GM23338 (cell line): ENCODE measurements at regions not wholly inside any gene's neighbourhood (a gene's known extent, or its start where the extent isn't known, plus 50 kb on each side); places are given as distances from the start of the nearest gene placed in this dataset.

Experiments used
- ATAC-seq: fragments of 200-7000 bp; cut with Tn5 transposase; 3 replicates; pipeline ENCODE4 v1.9.1; 2020
- DNase-seq: peaks from one replicate; pipeline ENCODE4 v3.0.0-alpha.2; 2015; ENCODE audit warnings: low spot score
- H2AFZ ChIP-seq: fragments of 200-600 bp; sonication (generic); 2 replicates; pipeline ENCODE4 v1.8.0; 2016; ENCODE audit warnings: antibody characterized with exemption, mild to moderate bottlenecking, moderate library complexity
- H3F3A ChIP-seq: fragments of 200-600 bp; sonication (generic); replicated peaks from 2 replicates; pipeline ENCODE4 v1.8.0; 2017; ENCODE audit warnings: antibody characterized with exemption, mixed run types, low read depth
- H3K27ac ChIP-seq: fragments of 200-600 bp; sonication (generic); 2 replicates; pipeline ENCODE4 v1.6.1; 2016; ENCODE audit warnings: low read depth
- H3K27me3 ChIP-seq: fragments of 200-600 bp; sonication (generic); 2 replicates; pipeline ENCODE4 v1.8.0; 2016; ENCODE audit warnings: mild to moderate bottlenecking, mixed run types, moderate library complexity; ENCODE audit not compliant: insufficient read depth
- H3K36me3 ChIP-seq: fragments of 200-600 bp; sonication (generic); 2 replicates; pipeline ENCODE4 v1.8.0; 2016; ENCODE audit warnings: mild to moderate bottlenecking; ENCODE audit not compliant: insufficient read depth
- H3K4me1 ChIP-seq: fragments of 200-600 bp; sonication (generic); 2 replicates; pipeline ENCODE4 v1.8.0; 2016; ENCODE audit warnings: mild to moderate bottlenecking, moderate library complexity; ENCODE audit not compliant: insufficient read depth
- H3K4me2 ChIP-seq: fragments of 200-600 bp; sonication (generic); 2 replicates; pipeline ENCODE4 v1.7.1; 2017; ENCODE audit warnings: mixed run types
- H3K4me3 ChIP-seq: fragments of 200-600 bp; sonication (generic); 2 replicates; pipeline ENCODE4 v1.6.1; 2016; ENCODE audit warnings: mixed run types
- H3K79me2 ChIP-seq: fragments of 200-600 bp; sonication (generic); replicated peaks from 2 replicates; pipeline ENCODE4 v1.8.0; 2017; ENCODE audit warnings: mild to moderate bottlenecking; ENCODE audit not compliant: insufficient read depth
- H3K9me2 ChIP-seq: fragments of 200-600 bp; sonication (generic); 2 replicates; pipeline ENCODE4 v1.8.0; 2017; ENCODE audit not compliant: insufficient read depth
- H4K20me1 ChIP-seq: fragments of 200-600 bp; sonication (generic); replicated peaks from 2 replicates; pipeline ENCODE4 v1.8.0; 2017; ENCODE audit warnings: mild to moderate bottlenecking; ENCODE audit not compliant: insufficient read depth
- H3K27ac Mint-ChIP-seq: 2 replicates; pipeline ENCODE4 v1.8.0; 2020; ENCODE audit warnings: inconsistent platforms, mild to moderate bottlenecking, moderate library complexity, mixed read lengths
- H3K27me3 Mint-ChIP-seq: 3 replicates; pipeline ENCODE4 v1.8.0; 2022; ENCODE audit warnings: low read depth, mild to moderate bottlenecking, moderate library complexity, mixed read lengths, inconsistent platforms; ENCODE audit not compliant: insufficient read depth, poor library complexity
- H3K36me3 Mint-ChIP-seq: 3 replicates; pipeline ENCODE4 v1.8.0; 2021; ENCODE audit warnings: low read depth, mild to moderate bottlenecking, inconsistent platforms, moderate library complexity, mixed read lengths
- H3K4me1 Mint-ChIP-seq: 3 replicates; pipeline ENCODE4 v1.8.0; 2020; ENCODE audit warnings: mild to moderate bottlenecking, inconsistent platforms, mixed read lengths
- H3K4me3 Mint-ChIP-seq: 3 replicates; pipeline ENCODE4 v1.8.0; 2021; ENCODE audit warnings: moderate library complexity, mild to moderate bottlenecking, inconsistent platforms, mixed read lengths
- H3K9me3 Mint-ChIP-seq: 3 replicates; pipeline ENCODE4 v1.8.0; 2020; ENCODE audit warnings: moderate library complexity, mild to moderate bottlenecking, inconsistent platforms, mixed read lengths
- CREB1 ChIP-seq: fragments of 250-450 bp; sonication (Bioruptor Pico); IDR thresholded peaks from 2 replicates; pipeline ENCODE4 v1.5.0; 2020; ENCODE audit warnings: low read depth, mild to moderate bottlenecking, moderate library complexity
- EZH2 ChIP-seq: fragments of 200-600 bp; sonication (generic); IDR thresholded peaks from one replicate; pipeline ENCODE4 v1.8.0; 2017; ENCODE audit warnings: antibody characterized with exemption, mild to moderate bottlenecking, low read depth; ENCODE audit not compliant: unreplicated experiment
- EZH2phosphoT487 ChIP-seq: fragments of 200-600 bp; sonication (generic); IDR thresholded peaks from one replicate; pipeline ENCODE4 v1.8.1; 2018; ENCODE audit warnings: antibody characterized with exemption; ENCODE audit not compliant: unreplicated experiment
- JUNB ChIP-seq: IDR thresholded peaks from one replicate; pipeline ENCODE4 v1.6.1; 2016; ENCODE audit warnings: antibody characterized with exemption; ENCODE audit not compliant: unreplicated experiment
- NANOG ChIP-seq: IDR thresholded peaks from 2 replicates; pipeline ENCODE4 v1.6.1; 2016; ENCODE audit warnings: antibody characterized with exemption, borderline replicate concordance
- POLR2AphosphoS5 ChIP-seq: IDR thresholded peaks from 2 replicates; pipeline ENCODE4 v1.6.1; 2016; ENCODE audit warnings: antibody characterized with exemption, low read depth
- STAT1 ChIP-seq: IDR thresholded peaks from one replicate; pipeline ENCODE4 v1.6.1; 2016; ENCODE audit warnings: antibody characterized with exemption; ENCODE audit not compliant: unreplicated experiment
- ZNF114 ChIP-seq: fragments of 250-450 bp; sonication (Bioruptor Pico); IDR thresholded peaks from 2 replicates; pipeline ENCODE4 v1.5.0; 2020; ENCODE audit warnings: mild to moderate bottlenecking, moderate library complexity
- ZNF331 ChIP-seq: fragments of 250-450 bp; sonication (Bioruptor Pico); IDR thresholded peaks from 2 replicates; pipeline ENCODE4 v1.5.0; 2020; ENCODE audit warnings: low read depth, mild to moderate bottlenecking, moderate library complexity
- TF ChIP-seq, protein P1 (sequence below): IDR thresholded peaks from one replicate; pipeline ENCODE4 v1.6.1; 2018; ENCODE audit warnings: antibody characterized with exemption; ENCODE audit not compliant: unreplicated experiment
- TF ChIP-seq, protein P2 (sequence below), 2 experiments: fragments of 200-600 bp in 1 of 2; sonication (generic) in 1 of 2; conservative IDR thresholded peaks; 2 replicates each; pipeline versions ENCODE4 v1.5.1 to v1.6.1; 2016 to 2017; ENCODE audit warnings: antibody characterized with exemption in 2 of 2, low read depth in 2 of 2, mild to moderate bottlenecking in 2 of 2, moderate library complexity in 1 of 2
- TF ChIP-seq, protein P3 (sequence below): IDR thresholded peaks from 2 replicates; pipeline ENCODE4 v1.6.1; 2016; ENCODE audit warnings: antibody characterized with exemption
- TF ChIP-seq, protein P4 (sequence below): fragments of 250-450 bp; sonication (Bioruptor Pico); IDR thresholded peaks from 2 replicates; pipeline ENCODE4 v1.5.0; 2020; ENCODE audit warnings: mild to moderate bottlenecking, moderate library complexity

DNA sequence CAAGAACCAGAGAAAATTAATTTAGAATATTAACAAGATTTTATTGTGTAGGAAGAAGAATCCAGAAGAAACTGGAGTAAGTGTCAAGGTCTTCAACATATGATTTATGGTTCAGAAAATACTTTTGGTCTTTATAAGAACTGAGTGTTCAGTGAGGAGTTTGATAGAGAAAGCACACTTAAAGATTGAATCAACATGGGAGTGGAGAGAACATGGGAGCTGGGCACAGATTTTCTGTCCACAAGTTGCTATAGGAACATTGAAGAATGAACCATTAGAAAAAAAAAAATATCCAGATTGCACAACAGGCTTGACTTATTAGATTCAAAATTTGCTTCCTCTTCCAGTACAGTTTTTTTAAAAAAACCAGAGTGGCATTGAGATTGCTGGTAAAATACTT, 601.2 kb upstream of the GNPDA2 start:
- no peak overlapping the region for H3K27ac Mint-ChIP-seq

More for the DNA sequence above, 601.2 kb upstream of the GNPDA2 start:
- ATAC-seq: no peak
- no peak for DNase-seq
- Histone ChIP-seq H3K9me2 (peaks cover 3% of the 10 kb centered on the region; the same call in 1 of the 2 replicates), H3K4me3 (no peak overlapping the region), H3F3A (no peaks in the 10 kb centered on the region), H3K4me1 (peaks cover 5% of the 10 kb centered on the region), H2AFZ (no peak overlapping the region), H3K79me2 (no peaks in the 10 kb centered on the region), H3K27ac (no peak overlapping the region), H4K20me1 (no peaks in the 10 kb centered on the region), H3K36me3 (no peaks in the 10 kb centered on the region), H3K4me2 (no peak overlapping the region), H3K27me3 (no peaks in the 10 kb centered on the region)
- no peak overlapping the region for H3K4me3 Mint-ChIP-seq
- peaks cover 2% of the 10 kb centered on the region for H3K27me3 Mint-ChIP-seq
- TF ChIP-seq STAT1: no peak
- no peak for TF ChIP-seq JUNB
- no peak for TF ChIP-seq EZH2phosphoT487
- TF ChIP-seq, protein P1, sequence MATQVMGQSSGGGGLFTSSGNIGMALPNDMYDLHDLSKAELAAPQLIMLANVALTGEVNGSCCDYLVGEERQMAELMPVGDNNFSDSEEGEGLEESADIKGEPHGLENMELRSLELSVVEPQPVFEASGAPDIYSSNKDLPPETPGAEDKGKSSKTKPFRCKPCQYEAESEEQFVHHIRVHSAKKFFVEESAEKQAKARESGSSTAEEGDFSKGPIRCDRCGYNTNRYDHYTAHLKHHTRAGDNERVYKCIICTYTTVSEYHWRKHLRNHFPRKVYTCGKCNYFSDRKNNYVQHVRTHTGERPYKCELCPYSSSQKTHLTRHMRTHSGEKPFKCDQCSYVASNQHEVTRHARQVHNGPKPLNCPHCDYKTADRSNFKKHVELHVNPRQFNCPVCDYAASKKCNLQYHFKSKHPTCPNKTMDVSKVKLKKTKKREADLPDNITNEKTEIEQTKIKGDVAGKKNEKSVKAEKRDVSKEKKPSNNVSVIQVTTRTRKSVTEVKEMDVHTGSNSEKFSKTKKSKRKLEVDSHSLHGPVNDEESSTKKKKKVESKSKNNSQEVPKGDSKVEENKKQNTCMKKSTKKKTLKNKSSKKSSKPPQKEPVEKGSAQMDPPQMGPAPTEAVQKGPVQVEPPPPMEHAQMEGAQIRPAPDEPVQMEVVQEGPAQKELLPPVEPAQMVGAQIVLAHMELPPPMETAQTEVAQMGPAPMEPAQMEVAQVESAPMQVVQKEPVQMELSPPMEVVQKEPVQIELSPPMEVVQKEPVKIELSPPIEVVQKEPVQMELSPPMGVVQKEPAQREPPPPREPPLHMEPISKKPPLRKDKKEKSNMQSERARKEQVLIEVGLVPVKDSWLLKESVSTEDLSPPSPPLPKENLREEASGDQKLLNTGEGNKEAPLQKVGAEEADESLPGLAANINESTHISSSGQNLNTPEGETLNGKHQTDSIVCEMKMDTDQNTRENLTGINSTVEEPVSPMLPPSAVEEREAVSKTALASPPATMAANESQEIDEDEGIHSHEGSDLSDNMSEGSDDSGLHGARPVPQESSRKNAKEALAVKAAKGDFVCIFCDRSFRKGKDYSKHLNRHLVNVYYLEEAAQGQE: no peak
- TF ChIP-seq, protein P2, sequence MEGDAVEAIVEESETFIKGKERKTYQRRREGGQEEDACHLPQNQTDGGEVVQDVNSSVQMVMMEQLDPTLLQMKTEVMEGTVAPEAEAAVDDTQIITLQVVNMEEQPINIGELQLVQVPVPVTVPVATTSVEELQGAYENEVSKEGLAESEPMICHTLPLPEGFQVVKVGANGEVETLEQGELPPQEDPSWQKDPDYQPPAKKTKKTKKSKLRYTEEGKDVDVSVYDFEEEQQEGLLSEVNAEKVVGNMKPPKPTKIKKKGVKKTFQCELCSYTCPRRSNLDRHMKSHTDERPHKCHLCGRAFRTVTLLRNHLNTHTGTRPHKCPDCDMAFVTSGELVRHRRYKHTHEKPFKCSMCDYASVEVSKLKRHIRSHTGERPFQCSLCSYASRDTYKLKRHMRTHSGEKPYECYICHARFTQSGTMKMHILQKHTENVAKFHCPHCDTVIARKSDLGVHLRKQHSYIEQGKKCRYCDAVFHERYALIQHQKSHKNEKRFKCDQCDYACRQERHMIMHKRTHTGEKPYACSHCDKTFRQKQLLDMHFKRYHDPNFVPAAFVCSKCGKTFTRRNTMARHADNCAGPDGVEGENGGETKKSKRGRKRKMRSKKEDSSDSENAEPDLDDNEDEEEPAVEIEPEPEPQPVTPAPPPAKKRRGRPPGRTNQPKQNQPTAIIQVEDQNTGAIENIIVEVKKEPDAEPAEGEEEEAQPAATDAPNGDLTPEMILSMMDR (conservative IDR thresholded peaks at IDR 0.05; ENCODE audit: low read depth in 2 of 2): no peak
- TF ChIP-seq NANOG: no peak
- no peak for TF ChIP-seq POLR2AphosphoS5
- TF ChIP-seq ZNF331 (CRISPR knock-in tag): no peak
- TF ChIP-seq, protein P3, sequence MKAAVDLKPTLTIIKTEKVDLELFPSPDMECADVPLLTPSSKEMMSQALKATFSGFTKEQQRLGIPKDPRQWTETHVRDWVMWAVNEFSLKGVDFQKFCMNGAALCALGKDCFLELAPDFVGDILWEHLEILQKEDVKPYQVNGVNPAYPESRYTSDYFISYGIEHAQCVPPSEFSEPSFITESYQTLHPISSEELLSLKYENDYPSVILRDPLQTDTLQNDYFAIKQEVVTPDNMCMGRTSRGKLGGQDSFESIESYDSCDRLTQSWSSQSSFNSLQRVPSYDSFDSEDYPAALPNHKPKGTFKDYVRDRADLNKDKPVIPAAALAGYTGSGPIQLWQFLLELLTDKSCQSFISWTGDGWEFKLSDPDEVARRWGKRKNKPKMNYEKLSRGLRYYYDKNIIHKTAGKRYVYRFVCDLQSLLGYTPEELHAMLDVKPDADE: no peak
- no peak for TF ChIP-seq CREB1 (CRISPR knock-in tag)
- TF ChIP-seq ZNF114: no peak
- no peak for TF ChIP-seq EZH2
- TF ChIP-seq, protein P4, sequence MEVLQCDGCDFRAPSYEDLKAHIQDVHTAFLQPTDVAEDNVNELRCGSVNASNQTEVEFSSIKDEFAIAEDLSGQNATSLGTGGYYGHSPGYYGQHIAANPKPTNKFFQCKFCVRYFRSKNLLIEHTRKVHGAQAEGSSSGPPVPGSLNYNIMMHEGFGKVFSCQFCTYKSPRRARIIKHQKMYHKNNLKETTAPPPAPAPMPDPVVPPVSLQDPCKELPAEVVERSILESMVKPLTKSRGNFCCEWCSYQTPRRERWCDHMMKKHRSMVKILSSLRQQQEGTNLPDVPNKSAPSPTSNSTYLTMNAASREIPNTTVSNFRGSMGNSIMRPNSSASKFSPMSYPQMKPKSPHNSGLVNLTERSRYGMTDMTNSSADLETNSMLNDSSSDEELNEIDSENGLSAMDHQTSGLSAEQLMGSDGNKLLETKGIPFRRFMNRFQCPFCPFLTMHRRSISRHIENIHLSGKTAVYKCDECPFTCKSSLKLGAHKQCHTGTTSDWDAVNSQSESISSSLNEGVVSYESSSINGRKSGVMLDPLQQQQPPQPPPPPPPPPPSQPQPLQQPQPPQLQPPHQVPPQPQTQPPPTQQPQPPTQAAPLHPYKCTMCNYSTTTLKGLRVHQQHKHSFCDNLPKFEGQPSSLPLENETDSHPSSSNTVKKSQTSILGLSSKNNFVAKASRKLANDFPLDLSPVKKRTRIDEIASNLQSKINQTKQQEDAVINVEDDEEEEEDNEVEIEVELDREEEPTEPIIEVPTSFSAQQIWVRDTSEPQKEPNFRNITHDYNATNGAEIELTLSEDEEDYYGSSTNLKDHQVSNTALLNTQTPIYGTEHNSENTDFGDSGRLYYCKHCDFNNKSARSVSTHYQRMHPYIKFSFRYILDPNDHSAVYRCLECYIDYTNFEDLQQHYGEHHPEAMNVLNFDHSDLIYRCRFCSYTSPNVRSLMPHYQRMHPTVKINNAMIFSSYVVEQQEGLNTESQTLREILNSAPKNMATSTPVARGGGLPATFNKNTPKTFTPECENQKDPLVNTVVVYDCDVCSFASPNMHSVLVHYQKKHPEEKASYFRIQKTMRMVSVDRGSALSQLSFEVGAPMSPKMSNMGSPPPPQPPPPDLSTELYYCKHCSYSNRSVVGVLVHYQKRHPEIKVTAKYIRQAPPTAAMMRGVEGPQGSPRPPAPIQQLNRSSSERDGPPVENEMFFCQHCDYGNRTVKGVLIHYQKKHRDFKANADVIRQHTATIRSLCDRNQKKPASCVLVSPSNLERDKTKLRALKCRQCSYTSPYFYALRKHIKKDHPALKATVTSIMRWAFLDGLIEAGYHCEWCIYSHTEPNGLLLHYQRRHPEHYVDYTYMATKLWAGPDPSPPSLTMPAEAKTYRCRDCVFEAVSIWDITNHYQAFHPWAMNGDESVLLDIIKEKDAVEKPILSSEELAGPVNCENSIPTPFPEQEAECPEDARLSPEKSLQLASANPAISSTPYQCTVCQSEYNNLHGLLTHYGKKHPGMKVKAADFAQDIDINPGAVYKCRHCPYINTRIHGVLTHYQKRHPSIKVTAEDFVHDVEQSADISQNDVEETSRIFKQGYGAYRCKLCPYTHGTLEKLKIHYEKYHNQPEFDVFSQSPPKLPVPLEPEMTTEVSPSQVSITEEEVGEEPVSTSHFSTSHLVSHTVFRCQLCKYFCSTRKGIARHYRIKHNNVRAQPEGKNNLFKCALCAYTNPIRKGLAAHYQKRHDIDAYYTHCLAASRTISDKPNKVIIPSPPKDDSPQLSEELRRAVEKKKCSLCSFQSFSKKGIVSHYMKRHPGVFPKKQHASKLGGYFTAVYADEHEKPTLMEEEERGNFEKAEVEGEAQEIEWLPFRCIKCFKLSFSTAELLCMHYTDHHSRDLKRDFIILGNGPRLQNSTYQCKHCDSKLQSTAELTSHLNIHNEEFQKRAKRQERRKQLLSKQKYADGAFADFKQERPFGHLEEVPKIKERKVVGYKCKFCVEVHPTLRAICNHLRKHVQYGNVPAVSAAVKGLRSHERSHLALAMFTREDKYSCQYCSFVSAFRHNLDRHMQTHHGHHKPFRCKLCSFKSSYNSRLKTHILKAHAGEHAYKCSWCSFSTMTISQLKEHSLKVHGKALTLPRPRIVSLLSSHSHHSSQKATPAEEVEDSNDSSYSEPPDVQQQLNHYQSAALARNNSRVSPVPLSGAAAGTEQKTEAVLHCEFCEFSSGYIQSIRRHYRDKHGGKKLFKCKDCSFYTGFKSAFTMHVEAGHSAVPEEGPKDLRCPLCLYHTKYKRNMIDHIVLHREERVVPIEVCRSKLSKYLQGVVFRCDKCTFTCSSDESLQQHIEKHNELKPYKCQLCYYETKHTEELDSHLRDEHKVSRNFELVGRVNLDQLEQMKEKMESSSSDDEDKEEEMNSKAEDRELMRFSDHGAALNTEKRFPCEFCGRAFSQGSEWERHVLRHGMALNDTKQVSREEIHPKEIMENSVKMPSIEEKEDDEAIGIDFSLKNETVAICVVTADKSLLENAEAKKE (CRISPR knock-in tag): no peak
- peaks cover 85% of the 10 kb centered on the region for H3K9me3 Mint-ChIP-seq
- peaks cover 10% of the 10 kb centered on the region for H3K4me1 Mint-ChIP-seq
- peaks cover 2% of the 10 kb centered on the region; the same call in 1 of the 3 replicates for H3K36me3 Mint-ChIP-seq
